Bronchial epithelial cell (primary cell): ENCODE measurements at regions not wholly inside any gene's neighbourhood (a gene's known extent, or its start where the extent isn't known, plus 50 kb on each side); places are given as distances from the start of the nearest gene placed in this dataset.

Experiments
- DNase-seq: peaks from one replicate; pipeline ENCODE4 v3.0.0-alpha.2; 2010; ENCODE audit warnings: low read depth
- FAIRE-seq: peaks from 2 replicates; lab custom pipeline; 2011; peaks lifted over from hg19 to GRCh38; lab: Jason Lieb, UNC
- H3K27me3 ChIP-seq: 2 replicates; pipeline ENCODE4 v1.5.1; 2011; ENCODE audit warnings: low read length; ENCODE audit not compliant: control insufficient read depth, insufficient read depth
- H3K36me3 ChIP-seq: 2 replicates; pipeline ENCODE4 v1.5.1; 2011; ENCODE audit warnings: low read length; ENCODE audit not compliant: control insufficient read depth, insufficient read depth
- H3K4me3 ChIP-seq: 2 replicates; pipeline ENCODE4 v1.5.1; 2011; ENCODE audit warnings: mild to moderate bottlenecking, low read depth, low read length, control low read depth
- CTCF ChIP-seq: IDR thresholded peaks from 2 replicates; pipeline ENCODE4 v1.5.1; 2011; ENCODE audit warnings: mild to moderate bottlenecking, moderate library complexity, low read length, control low read depth, inconsistent platforms; ENCODE audit not compliant: insufficient read depth, severe bottlenecking

GRCh38 chrX:69104756-69105434 lies 60.4 kb downstream of the PJA1 start:
- no peak for TF ChIP-seq CTCF
- Histone ChIP-seq H3K27me3 (no peaks in the 10 kb centered on the region), H3K36me3 (no peaks in the 10 kb centered on the region), H3K4me3 (no peak overlapping the region)
- no peak for DNase-seq
- FAIRE-seq: no peak

GRCh38 chrX:69103539-69103938 lies 61.7 kb downstream of the PJA1 start:
- no peak for TF ChIP-seq CTCF
- DNase-seq (no peak), FAIRE-seq (no peak)
- Histone ChIP-seq H3K4me3 (no peak overlapping the region), H3K27me3 (no peaks in the 10 kb centered on the region), H3K36me3 (no peaks in the 10 kb centered on the region)

- Histone ChIP-seq H3K36me3 (no peaks in the 10 kb centered on the region), H3K27me3 (no peaks in the 10 kb centered on the region), H3K4me3 (no peak overlapping the region)
- DNase-seq (no peak), FAIRE-seq (no peak)
- no peak for TF ChIP-seq CTCF
These were observed 62.5 kb downstream of the PJA1 start for GRCh38 chrX:69102612-69103194.

DNA sequence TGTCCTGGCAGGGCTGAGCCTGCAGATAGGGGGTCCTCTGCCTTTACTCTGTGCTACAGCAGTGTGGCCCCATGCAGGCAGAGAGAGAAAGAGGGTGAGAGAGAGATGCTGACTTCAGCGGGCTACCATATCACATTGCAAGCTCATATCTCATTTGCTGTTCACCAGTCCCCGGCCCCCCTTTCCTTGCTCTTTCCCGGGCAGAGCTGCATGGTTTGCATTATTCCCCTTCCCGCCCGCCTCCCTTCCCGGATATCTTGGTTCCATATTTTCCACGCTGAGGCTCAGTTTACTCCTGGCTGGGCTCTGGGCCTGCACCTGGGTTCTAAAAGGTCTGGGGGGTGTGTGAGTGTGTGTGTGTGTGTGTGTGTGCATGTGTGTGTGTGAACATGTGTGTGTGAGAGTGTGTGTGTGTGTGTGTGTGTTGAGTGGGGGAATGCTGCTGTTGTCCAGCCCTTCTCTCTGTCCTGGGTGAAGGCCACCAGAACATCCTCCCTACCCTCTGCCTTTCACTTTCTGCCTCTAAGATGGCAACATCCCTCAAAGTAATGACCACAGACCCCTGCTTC lies 63.5 kb downstream of the PJA1 start:
- Histone ChIP-seq H3K36me3 (no peaks in the 10 kb centered on the region), H3K27me3 (no peaks in the 10 kb centered on the region), H3K4me3 (no peak overlapping the region)
- TF ChIP-seq CTCF: no peak
- no peak for DNase-seq
- FAIRE-seq: peak; percentile 50

DNA sequence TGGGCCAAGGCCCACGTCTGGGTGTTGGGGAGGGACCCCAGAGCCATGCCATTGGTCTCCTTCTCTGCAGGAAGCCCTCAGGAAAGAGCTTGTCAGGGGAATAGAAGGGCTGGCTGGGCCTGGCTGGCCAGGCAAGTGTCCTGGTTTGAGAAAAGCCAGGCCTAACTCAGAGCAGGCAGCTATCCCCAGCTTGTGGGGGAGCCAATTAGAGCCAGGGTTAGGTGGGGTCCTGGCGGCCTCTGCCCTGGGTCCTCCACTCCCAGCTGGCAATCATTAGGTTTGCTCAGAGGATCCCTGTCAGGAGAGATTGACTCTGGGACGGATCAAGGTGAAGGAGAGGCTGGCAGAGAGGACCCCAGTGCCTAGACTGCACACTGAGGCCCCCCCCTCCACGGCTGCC lies 64.8 kb downstream of the PJA1 start:
- DNase-seq (no peak), FAIRE-seq (no peak)
- TF ChIP-seq CTCF: no peak
- H3K4me3 ChIP-seq: no peak overlapping the region
- no peaks in the 10 kb centered on the region for H3K27me3 ChIP-seq
- no peaks in the 10 kb centered on the region for H3K36me3 ChIP-seq
